ENCODE measurements at regions not wholly inside any gene's neighbourhood (a gene's known extent, or its start where the extent isn't known, plus 50 kb on each side); places are given as distances from the start of the nearest gene placed in this dataset.

DNA sequence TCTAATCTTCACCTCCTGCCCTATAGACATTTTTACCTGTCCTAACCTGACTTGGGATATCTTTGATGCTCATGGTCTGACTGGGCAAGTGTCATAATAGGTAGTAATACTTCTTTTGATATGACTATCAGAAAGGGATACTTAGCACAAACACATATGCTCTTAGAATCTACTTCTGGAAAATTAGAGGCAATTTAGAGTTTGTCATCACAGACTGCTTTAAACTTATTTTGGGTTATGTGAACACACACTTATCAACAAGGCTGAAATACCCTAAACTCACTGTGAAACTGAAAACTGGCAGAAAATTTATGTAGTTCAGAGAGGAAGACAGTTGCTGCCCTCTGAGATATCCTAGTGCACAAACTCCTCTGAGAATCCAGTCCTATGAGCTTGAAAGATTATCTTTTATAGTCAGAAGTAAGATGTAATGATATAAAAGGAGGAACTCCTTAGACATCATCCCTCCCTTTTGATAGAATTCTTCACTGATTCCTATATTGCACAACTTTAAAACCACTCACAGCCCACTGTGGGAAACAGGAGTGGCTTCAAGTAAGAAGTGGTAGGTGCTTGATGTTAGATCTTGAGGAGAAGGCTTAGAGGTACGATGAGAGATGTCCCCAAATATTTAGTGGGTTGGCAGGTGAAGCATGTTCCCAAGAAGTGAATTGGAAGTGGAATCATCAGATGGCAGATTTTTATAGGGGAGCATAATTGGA is 273.3 kb downstream of the MAN2A1 start:
- TF ChIP-seq BCL3 (IDR thresholded peaks at IDR 0.05), result no peak
- TF ChIP-seq HOXB5 (CRISPR knock-in tag; IDR thresholded peaks at IDR 0.05), result no peak
- TF ChIP-seq ZSCAN20 (CRISPR knock-in tag; IDR thresholded peaks at IDR 0.05), result no peak
- no peak for TF ChIP-seq NR3C1 (IDR thresholded peaks at IDR 0.05)
- no peaks in the 10 kb centered on the region for H3K9me3 ChIP-seq
- ChIA-PET CTCF (interaction anchor here (0.7 kb wide), 1 partner anchor 9 kb away, joined by 3 read pairs; no protein-coding TSS in a partner anchor), POLR2A (no interaction called here)
- ATAC-seq, result no peak
- H3K4me3 ChIP-seq, result no peak overlapping the region
- no peak overlapping the region for H3K4me2 ChIP-seq
- no peak for FAIRE-seq
- H3K27ac ChIP-seq, result no peak overlapping the region
- DNase-seq (ENCODE audit: low read depth in 1 of 2, low spot score in 1 of 2), result no peak
- no peaks in the 10 kb centered on the region for H3K4me1 ChIP-seq
- WGBS (ENCODE audit: missing lambda C conversion rate), result 0% methylated on average over 1 of the region's 1 CpG

DNA sequence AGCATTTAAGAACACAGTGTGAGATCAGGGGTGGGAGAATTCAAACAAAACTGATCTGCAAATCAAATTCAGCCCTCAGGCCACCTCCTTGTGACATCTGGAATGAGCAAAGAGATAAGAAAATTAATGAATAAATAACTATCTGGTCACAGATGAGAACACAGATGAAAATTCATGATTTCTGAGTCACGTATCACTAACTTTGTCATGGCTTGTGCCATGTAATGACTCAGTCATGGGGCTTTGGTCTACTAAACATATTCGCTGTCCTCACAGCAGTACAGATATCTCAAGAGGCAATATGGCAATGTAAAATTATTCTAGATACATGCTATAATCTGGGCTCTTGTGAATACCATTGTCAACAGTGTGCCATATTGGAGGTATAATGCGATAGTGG is 274.4 kb downstream of the MAN2A1 start:
- ATAC-seq, result no peak

DNA sequence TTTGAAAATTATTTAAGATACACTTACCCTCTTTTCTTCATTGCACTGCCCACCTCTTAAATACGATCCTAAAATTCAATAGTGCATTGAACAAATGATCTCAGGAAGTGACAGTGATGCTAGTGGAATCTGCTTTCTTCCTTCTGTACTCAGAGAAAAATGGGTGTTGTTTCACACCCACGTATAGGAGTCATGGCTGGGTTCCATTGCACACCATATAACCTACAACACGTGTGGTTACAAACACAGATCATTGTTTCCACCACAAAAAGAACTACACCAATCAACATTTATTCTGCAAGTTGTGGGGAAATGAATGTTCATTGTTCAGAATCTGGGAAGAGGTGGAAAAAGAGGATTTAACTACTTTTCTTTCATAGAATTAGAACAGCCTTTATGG is 275.9 kb downstream of the MAN2A1 start:
- Histone ChIP-seq H3K4me3 (no peak overlapping the region), H3K4me1 (no peaks in the 10 kb centered on the region), H3K27ac (no peak overlapping the region), H3K9me3 (no peaks in the 10 kb centered on the region), H3K4me2 (no peak overlapping the region)
- no peak for ATAC-seq
- WGBS (ENCODE audit: missing lambda C conversion rate), result 2% methylated on average over 3 of the region's 3 CpGs
- TF ChIP-seq POLR2AphosphoS2 (conservative IDR thresholded peaks at IDR 0.05; ENCODE audit: low read length) (no peak), KDM5A (IDR thresholded peaks at IDR 0.05) (no peak), ELK1 (IDR thresholded peaks at IDR 0.05; ENCODE audit: low read depth, low read length) (no peak), RFX5 (IDR thresholded peaks at IDR 0.05) (no peak)
- FAIRE-seq, result no peak
- DNase-seq (ENCODE audit: low read depth in 1 of 2, low spot score in 1 of 2), result no peak
- POLR2A ChIA-PET, result no interaction called here
- CTCF ChIA-PET, result no interaction called here

More for the DNA sequence above, 274.4 kb downstream of the MAN2A1 start:
- Histone ChIP-seq H3K27ac (no peak overlapping the region), H3K4me1 (no peaks in the 10 kb centered on the region), H3K4me3 (no peak overlapping the region), H3K4me2 (no peak overlapping the region), H3K9me3 (no peaks in the 10 kb centered on the region)
- DNase-seq (ENCODE audit: low read depth in 1 of 2, low spot score in 1 of 2), result no peak
- ChIA-PET CTCF (no interaction called here), POLR2A (no interaction called here)
- TF ChIP-seq HOXB13 (CRISPR knock-in tag; IDR thresholded peaks at IDR 0.05; ENCODE audit: low read depth), result no peak
- TF ChIP-seq KDM5A (IDR thresholded peaks at IDR 0.05), result no peak
- TF ChIP-seq POLR2AphosphoS2 (conservative IDR thresholded peaks at IDR 0.05; ENCODE audit: low read length), result no peak
- WGBS (ENCODE audit: missing lambda C conversion rate), result 30% methylated on average over 3 of the region's 3 CpGs
- no peak for FAIRE-seq

GRCh38 chr5:109971968-109972367 is 282.2 kb downstream of the MAN2A1 start:
- FAIRE-seq (no peak), ATAC-seq (no peak), DNase-seq (ENCODE audit: low read depth in 1 of 2, low spot score in 1 of 2) (no peak)
- no peak overlapping the region for H3K27ac ChIP-seq
- H3K4me1 ChIP-seq, result no peaks in the 10 kb centered on the region
- POLR2A ChIA-PET, result no interaction called here
- 0% methylated on average over 1 of the region's 1 CpG for WGBS (ENCODE audit: missing lambda C conversion rate)
- CTCF ChIA-PET, result no interaction called here
- H3K9me3 ChIP-seq, result no peaks in the 10 kb centered on the region
- no peak overlapping the region for H3K4me2 ChIP-seq
- H3K4me3 ChIP-seq, result no peak overlapping the region
- TF ChIP-seq RARB (CRISPR knock-in tag; IDR thresholded peaks at IDR 0.05) (no peak), MAX (IDR thresholded peaks at IDR 0.05) (no peak), JUN (IDR thresholded peaks at IDR 0.05) (no peak), FOXS1 (CRISPR knock-in tag; IDR thresholded peaks at IDR 0.05) (no peak), ZNF302 (CRISPR knock-in tag; IDR thresholded peaks at IDR 0.05) (no peak), FOSL2 (IDR thresholded peaks at IDR 0.05) (no peak), FOSL2 (CRISPR knock-in tag; IDR thresholded peaks at IDR 0.05) (no peak), JUNB (IDR thresholded peaks at IDR 0.05) (no peak), ESRRA (IDR thresholded peaks at IDR 0.05; ENCODE audit: borderline replicate concordance, low read length) (no peak), HOXA7 (CRISPR knock-in tag; IDR thresholded peaks at IDR 0.05) (no peak), FOSB (CRISPR knock-in tag; IDR thresholded peaks at IDR 0.05) (no peak), ELK1 (IDR thresholded peaks at IDR 0.05; ENCODE audit: low read depth, low read length) (no peak), RAD21 (conservative IDR thresholded peaks at IDR 0.05 in 1 of 2, IDR thresholded peaks at IDR 0.05 in 1 of 2) (no peak), ZFP36 (IDR thresholded peaks at IDR 0.05; ENCODE audit: borderline replicate concordance, partially characterized antibody) (no peak)
- TF ChIP-seq, protein P1, sequence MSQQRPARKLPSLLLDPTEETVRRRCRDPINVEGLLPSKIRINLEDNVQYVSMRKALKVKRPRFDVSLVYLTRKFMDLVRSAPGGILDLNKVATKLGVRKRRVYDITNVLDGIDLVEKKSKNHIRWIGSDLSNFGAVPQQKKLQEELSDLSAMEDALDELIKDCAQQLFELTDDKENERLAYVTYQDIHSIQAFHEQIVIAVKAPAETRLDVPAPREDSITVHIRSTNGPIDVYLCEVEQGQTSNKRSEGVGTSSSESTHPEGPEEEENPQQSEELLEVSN (IDR thresholded peaks at IDR 0.05; ENCODE audit: borderline replicate concordance, low read depth), result no peak
